ENCODE measurements at regions not wholly inside any gene's neighbourhood (a gene's known extent, or its start where the extent isn't known, plus 50 kb on each side); places are given as distances from the start of the nearest gene placed in this dataset.

DNA sequence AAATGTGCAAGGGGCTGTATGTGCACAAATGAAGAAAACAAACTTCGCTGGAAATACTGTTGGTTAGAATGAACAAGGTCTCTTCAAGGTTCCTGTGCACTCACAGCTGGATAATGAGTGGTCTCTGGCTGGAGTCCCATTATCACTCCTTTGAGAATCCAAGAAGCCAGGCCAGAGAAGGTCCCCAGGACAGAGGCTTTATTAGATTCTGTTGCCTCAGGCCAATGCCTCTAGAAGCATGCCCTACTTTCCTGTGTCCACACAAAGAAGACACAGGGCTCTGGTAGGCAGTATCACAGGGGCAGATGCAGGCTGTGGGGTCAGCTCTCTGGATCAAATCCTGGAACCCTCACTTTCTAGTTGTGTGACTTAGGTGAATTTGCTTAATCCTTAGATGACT, 384.7 kb downstream of the GRIN2B start:
- H3K9ac ChIP-seq (ENCODE audit: control insufficient read depth, insufficient read depth, low read length), result no peak overlapping the region
- ChIA-PET POLR2A (interaction anchor here (1.1 kb wide), 1 partner anchor 24 kb away, joined by 3 read pairs; no protein-coding TSS in a partner anchor), CTCF (interaction anchor here (1.0 to 2.4 kb wide), 5 partner anchors 17 to 70 kb away, joined by 3 to 8 read pairs (median 5); no protein-coding TSS in a partner anchor), SMC1A (ENCODE audit: uncharacterized antibody, unreplicated experiment) (interaction anchor here (1.0 kb wide), 2 partner anchors 30 to 31 kb away, joined by 3 read pairs; no protein-coding TSS in a partner anchor), RAD21 (ENCODE audit: unreplicated experiment) (no interaction called here)
- H4K20me1 ChIP-seq (ENCODE audit: control insufficient read depth, insufficient read depth), result no peaks in the 10 kb centered on the region
- DNase-seq (ENCODE audit: low read depth, low spot score) (no peak), FAIRE-seq (no peak), ATAC-seq (no peak)
- no peaks in the 10 kb centered on the region; the same call in 2 of the 3 replicates for H3K9me3 ChIP-seq (replicated peaks; ENCODE audit: control insufficient read depth, insufficient read depth, low read length)
- TF ChIP-seq, protein P1, sequence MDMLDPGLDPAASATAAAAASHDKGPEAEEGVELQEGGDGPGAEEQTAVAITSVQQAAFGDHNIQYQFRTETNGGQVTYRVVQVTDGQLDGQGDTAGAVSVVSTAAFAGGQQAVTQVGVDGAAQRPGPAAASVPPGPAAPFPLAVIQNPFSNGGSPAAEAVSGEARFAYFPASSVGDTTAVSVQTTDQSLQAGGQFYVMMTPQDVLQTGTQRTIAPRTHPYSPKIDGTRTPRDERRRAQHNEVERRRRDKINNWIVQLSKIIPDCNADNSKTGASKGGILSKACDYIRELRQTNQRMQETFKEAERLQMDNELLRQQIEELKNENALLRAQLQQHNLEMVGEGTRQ (IDR thresholded peaks at IDR 0.05; ENCODE audit: borderline replicate concordance, low read depth, low read length), result no peak
- H3K27ac ChIP-seq (ENCODE audit: control insufficient read depth, insufficient read depth), result no peak overlapping the region
- no peak overlapping the region for H3K4me2 ChIP-seq (ENCODE audit: control insufficient read depth, insufficient read depth)
- H3K4me3 ChIP-seq, result no peak overlapping the region
- H3K27me3 ChIP-seq (replicated peaks in 1 of 2; ENCODE audit: control insufficient read depth in 2 of 2, insufficient read depth in 2 of 2, low read length in 1 of 2), result no peaks in the 10 kb centered on the region
- H2AFZ ChIP-seq (ENCODE audit: control insufficient read depth, low read depth, low read length), result no peak overlapping the region
- H3K36me3 ChIP-seq (ENCODE audit: control insufficient read depth in 2 of 2, insufficient read depth in 2 of 2, low read length in 1 of 2), result no peaks in the 10 kb centered on the region
- H3K79me2 ChIP-seq (ENCODE audit: control insufficient read depth, insufficient read depth, low read length), result no peaks in the 10 kb centered on the region
- in situ Hi-C loops (cut with MboI), result no loop called here
- 0% methylated on average over 1 of the region's 1 CpG for WGBS (ENCODE audit: insufficient coverage, insufficient replicate concordance, low lambda C conversion rate, missing lambda C conversion rate)
- intact Hi-C loops (cut with micrococcal nuclease; ENCODE audit: unreplicated experiment), result no loop called here
- H3K4me1 ChIP-seq (ENCODE audit: control insufficient read depth, insufficient read depth, low read length), result no peaks in the 10 kb centered on the region; the same call in 1 of the 2 replicates
- no TSS peak for BruUV-seq (replicated peaks)

DNA sequence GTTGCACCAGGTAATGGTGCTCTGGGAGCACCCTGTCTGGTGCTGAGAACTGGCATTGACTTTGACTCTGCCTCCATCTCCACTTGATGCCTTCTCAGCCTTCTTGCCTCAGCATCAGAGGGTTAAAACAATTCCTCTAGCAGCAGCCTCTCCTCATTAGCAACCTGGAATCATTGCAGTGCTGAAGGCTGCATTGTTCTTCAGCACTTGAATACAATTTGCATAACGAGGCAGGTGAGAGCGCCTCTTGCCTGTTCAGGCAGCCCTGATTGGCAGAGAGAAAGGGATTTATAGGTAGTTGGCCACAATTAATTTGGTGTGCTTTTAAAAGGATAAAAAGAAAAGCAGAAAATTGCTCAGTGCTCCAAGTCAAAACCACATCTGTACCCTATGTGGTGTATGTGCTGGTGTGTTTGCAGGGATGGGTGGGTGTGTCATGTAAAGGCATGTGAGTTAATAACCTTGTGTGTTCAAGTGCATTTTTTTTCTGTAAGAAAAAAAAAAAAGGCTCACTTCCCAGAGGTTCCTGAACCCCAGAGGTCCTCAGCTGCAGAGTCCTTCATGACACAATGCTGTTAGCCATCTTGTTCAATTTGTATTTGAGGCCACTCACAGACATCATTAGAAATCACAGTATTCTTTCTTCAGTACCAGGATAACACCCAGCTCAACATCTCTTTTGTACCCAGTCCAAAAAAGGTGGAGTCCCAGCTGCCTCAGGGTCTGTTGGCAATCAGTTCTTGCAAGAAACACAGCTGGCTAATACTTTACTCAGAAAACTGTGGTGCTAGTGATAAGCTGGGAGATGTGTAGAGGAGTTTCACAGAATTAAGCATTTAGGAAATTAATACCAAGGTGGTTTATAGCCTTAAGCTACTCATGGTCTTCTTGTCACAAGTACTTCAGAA, 385.6 kb downstream of the GRIN2B start:
- POLR2A ChIA-PET, result interaction anchor here (1.1 kb wide), 1 partner anchor 24 kb away, joined by 3 read pairs; no protein-coding TSS in a partner anchor
- no peak for ATAC-seq
- Histone ChIP-seq H3K4me1 (ENCODE audit: control insufficient read depth, insufficient read depth, low read length) (no peaks in the 10 kb centered on the region; the same call in 1 of the 2 replicates), H3K4me3 (no peak overlapping the region), H3K79me2 (ENCODE audit: control insufficient read depth, insufficient read depth, low read length) (no peaks in the 10 kb centered on the region), H3K27me3 (replicated peaks in 1 of 2; ENCODE audit: control insufficient read depth in 2 of 2, insufficient read depth in 2 of 2, low read length in 1 of 2) (no peaks in the 10 kb centered on the region), H3K9me3 (replicated peaks; ENCODE audit: control insufficient read depth, insufficient read depth, low read length) (no peaks in the 10 kb centered on the region; the same call in 2 of the 3 replicates), H4K20me1 (ENCODE audit: control insufficient read depth, insufficient read depth) (no peaks in the 10 kb centered on the region), H3K9ac (ENCODE audit: control insufficient read depth, insufficient read depth, low read length) (no peak overlapping the region), H2AFZ (ENCODE audit: control insufficient read depth, low read depth, low read length) (no peak overlapping the region), H3K36me3 (ENCODE audit: control insufficient read depth in 2 of 2, insufficient read depth in 2 of 2, low read length in 1 of 2) (no peaks in the 10 kb centered on the region), H3K4me2 (ENCODE audit: control insufficient read depth, insufficient read depth) (no peak overlapping the region), H3K27ac (ENCODE audit: control insufficient read depth, insufficient read depth) (no peak overlapping the region)
- intact Hi-C loops (cut with micrococcal nuclease; ENCODE audit: unreplicated experiment), result no loop called here
- WGBS (ENCODE audit: insufficient coverage, insufficient replicate concordance, low lambda C conversion rate, missing lambda C conversion rate), result 22% methylated on average over 2 of the region's 2 CpGs
- RAD21 ChIA-PET (ENCODE audit: unreplicated experiment), result no interaction called here
- SMC1A ChIA-PET (ENCODE audit: uncharacterized antibody, unreplicated experiment), result interaction anchor here (0.6 to 1.8 kb wide), 4 partner anchors 13 to 750 kb away, joined by 3 to 4 read pairs (median 4); no protein-coding TSS in a partner anchor
- CTCF ChIA-PET, result interaction anchor here (1.0 to 2.4 kb wide), 5 partner anchors 18 to 71 kb away, joined by 3 to 8 read pairs (median 5); no protein-coding TSS in a partner anchor
- in situ Hi-C loops (cut with MboI), result no loop called here
- BruUV-seq (replicated peaks), result no TSS peak
- no peak for FAIRE-seq
- TF ChIP-seq, protein P2, sequence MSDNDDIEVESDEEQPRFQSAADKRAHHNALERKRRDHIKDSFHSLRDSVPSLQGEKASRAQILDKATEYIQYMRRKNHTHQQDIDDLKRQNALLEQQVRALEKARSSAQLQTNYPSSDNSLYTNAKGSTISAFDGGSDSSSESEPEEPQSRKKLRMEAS (IDR thresholded peaks at IDR 0.05; ENCODE audit: low read depth, low read length), result no peak
- TF ChIP-seq SMAD5 (IDR thresholded peaks at IDR 0.05; ENCODE audit: low read depth), result no peak
- TF ChIP-seq BCL11A (IDR thresholded peaks at IDR 0.05; ENCODE audit: low read depth, low read length), result no peak
- DNase-seq (ENCODE audit: low read depth, low spot score), result no peak

All from GM12878 (cell line).